DOHH2 (cell line): ENCODE measurements at regions not wholly inside any gene's neighbourhood (a gene's known extent, or its start where the extent isn't known, plus 50 kb on each side); places are given as distances from the start of the nearest gene placed in this dataset.

ENCODE experiments used
- CTCF ChIP-seq: fragments of 200-600 bp; sonication (generic); IDR thresholded peaks from one replicate; pipeline ENCODE4 v1.5.1; 2014; ENCODE audit warnings: antibody characterized with exemption, mild to moderate bottlenecking, low read depth, low read length; ENCODE audit not compliant: poor library complexity, severe bottlenecking
- EZH2phosphoT487 ChIP-seq: fragments of 200-600 bp; sonication (generic); IDR thresholded peaks from 2 replicates; pipeline ENCODE4 v1.6.1; 2017; ENCODE audit warnings: borderline replicate concordance, mild to moderate bottlenecking, antibody characterized with exemption, low read length, moderate library complexity, mixed read lengths

GRCh38 chr12:102769323-102769916 is 147.6 kb downstream of the PAH start:
- TF ChIP-seq CTCF (peak; percentile 70), EZH2phosphoT487 (no peak)
